Ishikawa (cell line): ENCODE measurements at regions not wholly inside any gene's neighbourhood (a gene's known extent, or its start where the extent isn't known, plus 50 kb on each side); places are given as distances from the start of the nearest gene placed in this dataset.

Experiments used
- EGR1 ChIP-seq: IDR thresholded peaks from 2 replicates; pipeline ENCODE4 v1.6.1; 2012
- EP300 ChIP-seq: IDR thresholded peaks from 2 replicates; pipeline ENCODE4 v1.6.1; 2012; ENCODE audit warnings: borderline replicate concordance
- FOXM1 ChIP-seq: IDR thresholded peaks from 2 replicates; pipeline ENCODE4 v1.6.1; 2012; ENCODE audit warnings: low read depth, borderline replicate concordance
- MAX ChIP-seq: IDR thresholded peaks from 2 replicates; pipeline ENCODE4 v1.6.1; 2012
- RAD21 ChIP-seq: IDR thresholded peaks from 2 replicates; pipeline ENCODE4 v1.6.1; 2012; ENCODE audit warnings: low read depth
- TF ChIP-seq, protein P1 (sequence below): IDR thresholded peaks from 2 replicates; pipeline ENCODE4 v1.6.1; 2012; ENCODE audit warnings: low read depth, mild to moderate bottlenecking

DNA sequence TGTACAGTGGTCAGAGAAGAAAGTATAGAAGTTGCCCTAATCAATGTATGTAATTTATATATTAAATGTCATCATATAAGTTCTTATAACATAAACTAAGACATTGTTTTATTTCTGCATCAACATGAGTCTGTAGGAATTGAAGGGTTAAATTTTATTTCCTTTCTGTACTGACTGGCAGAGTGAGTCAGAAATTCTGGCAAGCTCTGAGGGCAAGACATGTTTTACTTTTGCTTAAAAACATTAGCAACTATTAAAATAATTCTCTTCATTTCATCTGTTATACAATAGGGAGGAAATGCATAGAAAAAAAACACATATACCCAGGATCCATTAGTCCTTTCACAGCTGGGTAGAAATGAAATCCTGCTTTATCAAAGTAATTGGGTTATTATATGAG lies 171.4 kb upstream of the ALCAM start:
- no peak for TF ChIP-seq EP300
- no peak for TF ChIP-seq EGR1
- TF ChIP-seq MAX, result no peak
- TF ChIP-seq RAD21, result no peak
- TF ChIP-seq FOXM1, result no peak
- TF ChIP-seq, protein P1, sequence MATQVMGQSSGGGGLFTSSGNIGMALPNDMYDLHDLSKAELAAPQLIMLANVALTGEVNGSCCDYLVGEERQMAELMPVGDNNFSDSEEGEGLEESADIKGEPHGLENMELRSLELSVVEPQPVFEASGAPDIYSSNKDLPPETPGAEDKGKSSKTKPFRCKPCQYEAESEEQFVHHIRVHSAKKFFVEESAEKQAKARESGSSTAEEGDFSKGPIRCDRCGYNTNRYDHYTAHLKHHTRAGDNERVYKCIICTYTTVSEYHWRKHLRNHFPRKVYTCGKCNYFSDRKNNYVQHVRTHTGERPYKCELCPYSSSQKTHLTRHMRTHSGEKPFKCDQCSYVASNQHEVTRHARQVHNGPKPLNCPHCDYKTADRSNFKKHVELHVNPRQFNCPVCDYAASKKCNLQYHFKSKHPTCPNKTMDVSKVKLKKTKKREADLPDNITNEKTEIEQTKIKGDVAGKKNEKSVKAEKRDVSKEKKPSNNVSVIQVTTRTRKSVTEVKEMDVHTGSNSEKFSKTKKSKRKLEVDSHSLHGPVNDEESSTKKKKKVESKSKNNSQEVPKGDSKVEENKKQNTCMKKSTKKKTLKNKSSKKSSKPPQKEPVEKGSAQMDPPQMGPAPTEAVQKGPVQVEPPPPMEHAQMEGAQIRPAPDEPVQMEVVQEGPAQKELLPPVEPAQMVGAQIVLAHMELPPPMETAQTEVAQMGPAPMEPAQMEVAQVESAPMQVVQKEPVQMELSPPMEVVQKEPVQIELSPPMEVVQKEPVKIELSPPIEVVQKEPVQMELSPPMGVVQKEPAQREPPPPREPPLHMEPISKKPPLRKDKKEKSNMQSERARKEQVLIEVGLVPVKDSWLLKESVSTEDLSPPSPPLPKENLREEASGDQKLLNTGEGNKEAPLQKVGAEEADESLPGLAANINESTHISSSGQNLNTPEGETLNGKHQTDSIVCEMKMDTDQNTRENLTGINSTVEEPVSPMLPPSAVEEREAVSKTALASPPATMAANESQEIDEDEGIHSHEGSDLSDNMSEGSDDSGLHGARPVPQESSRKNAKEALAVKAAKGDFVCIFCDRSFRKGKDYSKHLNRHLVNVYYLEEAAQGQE, result no peak
